Activated naive CD8-positive, alpha-beta T cell treated with anti-CD3 and anti-CD28 coated beads, Interleukin-2, amount 50 U/mL, for 24 hours (primary cell): ENCODE measurements at regions not wholly inside any gene's neighbourhood (a gene's known extent, or its start where the extent isn't known, plus 50 kb on each side); places are given as distances from the start of the nearest gene placed in this dataset.

Source experiments
- ATAC-seq: fragments of 150-1000 bp; cut with Tn5 transposase; one replicate; pipeline ENCODE4 v1.10.0; 2021
- DNase-seq: peaks from one replicate; pipeline ENCODE4 v3.0.0; 2021
- H3K27ac Mint-ChIP-seq: one replicate; pipeline ENCODE4 v1.8.0; 2021; ENCODE audit warnings: mild to moderate bottlenecking, mixed read lengths
- H3K27me3 Mint-ChIP-seq: one replicate; pipeline ENCODE4 v1.8.0; 2021; ENCODE audit warnings: mixed read lengths
- H3K36me3 Mint-ChIP-seq: one replicate; pipeline ENCODE4 v1.8.0; 2021; ENCODE audit warnings: low read depth, mixed read lengths
- H3K4me1 Mint-ChIP-seq: one replicate; pipeline ENCODE4 v1.8.0; 2021; ENCODE audit warnings: mixed read lengths
- H3K4me3 Mint-ChIP-seq: one replicate; pipeline ENCODE4 v1.8.0; 2021; ENCODE audit warnings: mild to moderate bottlenecking, moderate library complexity, mixed read lengths
- H3K9me3 Mint-ChIP-seq: one replicate; pipeline ENCODE4 v1.8.0; 2021; ENCODE audit warnings: mixed read lengths

DNA sequence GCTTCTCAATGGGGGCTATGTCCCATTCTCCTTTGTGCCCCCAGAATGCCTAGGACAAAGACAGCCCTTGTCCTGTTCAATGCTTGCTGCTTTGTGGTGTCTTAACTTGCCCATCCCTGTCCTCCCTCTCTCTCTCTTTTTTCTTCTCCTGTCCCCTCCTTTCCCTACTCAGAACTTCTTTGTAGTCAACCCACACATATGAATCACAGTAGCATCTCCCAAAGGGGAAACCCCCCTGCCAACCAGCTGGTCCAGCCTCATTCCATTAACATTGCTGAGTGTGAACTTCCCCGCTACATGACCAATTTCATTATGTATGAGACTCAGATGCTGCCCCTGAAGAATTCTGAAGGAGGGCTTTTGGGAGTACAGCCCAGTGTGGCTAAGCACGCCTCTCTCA, 408.3 kb downstream of the ENC1 start:
- Mint-ChIP-seq H3K36me3 (no peaks in the 10 kb centered on the region), H3K9me3 (peaks cover 9% of the 10 kb centered on the region), H3K27ac (no peak overlapping the region), H3K27me3 (peaks cover 20% of the 10 kb centered on the region), H3K4me3 (no peak overlapping the region), H3K4me1 (peaks cover 7% of the 10 kb centered on the region)
- peak; percentile 65 for ATAC-seq
- no peak for DNase-seq

DNA sequence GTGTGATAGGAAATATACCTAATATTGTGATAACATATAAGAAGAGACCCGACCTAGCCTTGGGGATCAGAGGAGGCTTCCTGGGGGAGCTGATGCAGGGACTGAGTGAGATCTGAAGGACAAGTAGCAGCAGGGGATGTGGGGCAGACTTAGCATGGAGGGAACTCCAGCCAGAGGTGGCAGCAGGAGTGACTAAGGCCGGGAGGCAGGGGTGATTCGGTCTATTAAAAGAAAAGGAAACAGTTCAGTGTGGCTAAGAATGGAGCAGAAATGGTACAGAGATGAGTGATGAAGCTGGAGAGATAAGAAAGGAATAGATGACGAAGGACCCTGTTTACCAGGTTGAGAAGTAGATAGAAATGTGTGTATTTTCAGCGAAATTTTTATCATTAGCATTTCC, 408.8 kb downstream of the ENC1 start:
- Mint-ChIP-seq H3K4me1 (peaks cover 7% of the 10 kb centered on the region), H3K4me3 (no peak overlapping the region), H3K36me3 (no peaks in the 10 kb centered on the region), H3K27ac (no peak overlapping the region), H3K27me3 (peaks cover 20% of the 10 kb centered on the region), H3K9me3 (peaks cover 9% of the 10 kb centered on the region)
- ATAC-seq (no peak), DNase-seq (no peak)

DNA sequence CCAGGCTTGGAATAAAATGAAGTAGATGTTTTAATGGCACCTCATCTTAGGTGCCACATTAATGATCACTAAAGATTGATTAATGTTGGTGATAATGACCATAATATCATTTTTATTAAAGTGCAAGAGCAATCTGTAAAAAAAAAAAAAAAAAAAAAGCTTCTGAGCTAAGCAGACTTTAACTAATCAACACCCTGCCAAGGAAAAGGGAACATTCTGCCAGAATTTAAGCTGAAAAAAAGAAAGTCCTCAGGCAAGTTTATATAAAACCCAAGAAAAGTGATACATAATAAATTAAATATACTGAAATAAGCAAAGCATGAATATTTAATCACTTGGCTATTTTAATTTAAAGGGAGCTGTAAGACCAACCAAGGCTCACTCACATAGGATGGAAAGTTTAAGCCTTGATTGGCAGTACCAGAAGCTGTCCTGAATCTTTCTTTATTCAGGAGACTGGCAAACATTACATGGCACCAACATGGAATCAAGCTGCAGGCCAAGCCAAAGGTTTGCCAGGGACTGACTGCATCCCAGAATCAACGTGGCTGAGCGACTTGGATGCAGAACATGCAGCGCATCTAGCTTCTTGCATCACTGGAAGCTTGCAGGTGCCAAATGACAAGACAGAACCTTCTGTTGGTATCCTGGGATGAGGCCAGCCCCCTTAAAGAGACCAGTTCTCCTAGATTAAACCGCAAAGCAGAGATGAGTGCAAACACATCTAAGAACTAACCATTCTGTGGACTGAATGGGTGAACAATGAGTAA, 413.6 kb downstream of the ENC1 start:
- H3K27me3 Mint-ChIP-seq, result peaks cover 15% of the 10 kb centered on the region
- DNase-seq (no peak), ATAC-seq (no peak)
- no peaks in the 10 kb centered on the region for H3K36me3 Mint-ChIP-seq
- H3K4me3 Mint-ChIP-seq, result no peak overlapping the region
- H3K9me3 Mint-ChIP-seq, result peaks cover 5% of the 10 kb centered on the region
- no peaks in the 10 kb centered on the region for H3K4me1 Mint-ChIP-seq
- no peak overlapping the region for H3K27ac Mint-ChIP-seq

DNA sequence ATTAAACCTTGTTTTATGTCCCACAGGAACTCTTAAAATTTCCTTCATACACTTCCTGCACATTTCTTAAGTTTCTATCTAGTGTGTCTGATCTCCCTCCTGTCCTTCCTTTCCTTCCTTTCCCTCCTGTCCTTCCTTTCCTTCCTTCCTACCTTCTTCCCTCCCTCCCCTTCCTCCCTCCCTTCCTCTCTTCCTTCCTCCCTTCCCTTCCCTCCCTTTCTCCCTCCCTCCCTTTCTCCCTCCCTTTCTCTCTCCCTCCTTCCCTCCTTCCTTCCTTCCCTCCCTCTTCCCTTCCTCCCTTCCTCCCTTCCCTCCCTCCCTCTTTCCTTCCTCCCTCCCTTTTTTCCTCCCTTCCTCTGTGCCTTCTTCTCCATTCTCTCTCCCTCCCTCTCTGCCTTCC, 414.9 kb downstream of the ENC1 start:
- no peaks in the 10 kb centered on the region for H3K4me1 Mint-ChIP-seq
- DNase-seq (no peak), ATAC-seq (no peak)
- H3K27me3 Mint-ChIP-seq, result peaks cover 15% of the 10 kb centered on the region
- no peak overlapping the region for H3K4me3 Mint-ChIP-seq
- H3K36me3 Mint-ChIP-seq, result no peaks in the 10 kb centered on the region
- H3K27ac Mint-ChIP-seq, result no peak overlapping the region
- H3K9me3 Mint-ChIP-seq, result peaks cover 5% of the 10 kb centered on the region

DNA sequence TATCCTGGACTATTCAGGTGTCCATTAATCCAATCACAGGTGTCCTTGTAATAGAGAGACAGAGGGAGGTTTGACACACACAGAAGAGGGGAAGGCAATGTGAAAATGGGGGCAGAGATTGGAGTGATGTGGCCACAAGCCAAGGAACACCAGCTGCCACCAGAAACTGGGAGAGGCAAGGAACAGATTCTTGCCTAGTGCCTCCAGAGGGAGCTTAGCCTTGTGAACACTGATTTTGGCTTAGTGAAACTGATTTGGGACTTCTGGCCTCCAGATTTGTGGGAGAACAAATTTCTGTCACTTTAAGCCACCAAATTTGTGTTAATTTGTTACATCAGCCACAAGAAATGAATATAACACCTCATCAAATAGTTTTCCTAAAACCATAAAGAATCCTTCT, 416.2 kb downstream of the ENC1 start:
- no peak for ATAC-seq
- DNase-seq, result no peak
- Mint-ChIP-seq H3K36me3 (no peaks in the 10 kb centered on the region), H3K27ac (no peak overlapping the region), H3K9me3 (no peaks in the 10 kb centered on the region), H3K27me3 (peaks cover 15% of the 10 kb centered on the region), H3K4me3 (no peak overlapping the region), H3K4me1 (no peaks in the 10 kb centered on the region)

DNA sequence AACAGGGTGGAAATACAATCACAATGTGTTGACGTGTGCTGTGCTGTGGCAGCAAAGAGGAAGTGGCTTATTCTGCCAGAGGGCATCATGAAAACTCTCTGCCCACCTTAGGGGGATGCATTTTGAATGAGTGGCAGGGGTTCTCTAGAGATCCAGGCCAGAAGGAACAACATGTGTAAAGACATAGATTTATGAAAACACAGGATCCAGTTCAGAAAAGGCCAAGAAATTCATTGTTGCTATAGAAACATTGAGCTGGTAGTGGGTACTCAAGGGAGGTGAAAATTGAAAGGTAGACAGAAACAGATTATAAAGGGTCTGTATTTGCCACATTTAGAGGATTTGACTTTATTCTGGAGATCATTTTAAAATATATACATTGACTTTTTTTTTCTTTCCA, 417.7 kb downstream of the ENC1 start:
- no peak overlapping the region for H3K27ac Mint-ChIP-seq
- H3K4me3 Mint-ChIP-seq, result no peak overlapping the region
- no peaks in the 10 kb centered on the region for H3K36me3 Mint-ChIP-seq
- peaks cover 12% of the 10 kb centered on the region for H3K27me3 Mint-ChIP-seq
- H3K9me3 Mint-ChIP-seq, result peaks cover 5% of the 10 kb centered on the region
- no peak for ATAC-seq
- H3K4me1 Mint-ChIP-seq, result no peaks in the 10 kb centered on the region
- DNase-seq, result no peak

DNA sequence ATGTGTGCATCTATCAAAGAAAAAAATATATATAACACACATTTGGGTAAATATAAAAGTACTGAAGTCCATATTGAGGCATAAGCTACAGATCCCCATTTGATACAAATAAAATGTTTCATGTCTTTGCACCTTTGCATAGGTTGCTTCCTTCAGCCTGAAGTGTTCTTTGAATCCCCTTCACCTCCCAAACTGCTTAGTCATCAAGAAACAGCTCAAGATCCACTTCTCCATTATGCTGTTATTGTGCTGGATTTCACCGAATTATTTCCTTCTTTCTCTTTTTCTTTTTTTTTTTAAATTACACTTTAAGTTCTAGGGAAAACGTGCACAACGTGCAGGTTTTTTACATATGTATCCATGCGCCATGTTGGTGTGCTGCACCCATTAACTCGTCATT, 419.1 kb downstream of the ENC1 start:
- H3K27me3 Mint-ChIP-seq, result peaks cover 8% of the 10 kb centered on the region
- no peak overlapping the region for H3K27ac Mint-ChIP-seq
- DNase-seq (no peak), ATAC-seq (no peak)
- peaks cover 5% of the 10 kb centered on the region for H3K9me3 Mint-ChIP-seq
- no peaks in the 10 kb centered on the region for H3K36me3 Mint-ChIP-seq
- H3K4me3 Mint-ChIP-seq, result no peak overlapping the region
- no peaks in the 10 kb centered on the region for H3K4me1 Mint-ChIP-seq

DNA sequence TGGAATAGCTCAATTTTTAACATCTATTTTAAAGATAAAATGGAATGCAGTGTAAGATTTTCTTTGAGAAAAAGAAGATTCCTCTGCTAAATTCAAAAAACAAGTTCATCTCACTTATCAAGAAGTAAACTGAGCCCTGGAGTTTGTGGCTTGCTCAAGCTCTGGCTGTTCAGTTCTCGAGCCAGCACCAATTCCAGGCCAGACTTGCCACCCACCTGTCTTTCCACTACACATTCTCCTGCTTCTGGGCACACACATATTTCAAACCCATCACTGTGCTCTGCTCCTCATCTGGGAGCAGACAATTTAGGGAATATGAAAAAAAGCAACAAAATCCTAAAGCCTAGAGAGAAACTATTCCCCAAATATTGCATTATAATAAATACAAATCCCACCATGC, 424.5 kb downstream of the ENC1 start:
- H3K27ac Mint-ChIP-seq, result no peak overlapping the region
- no peaks in the 10 kb centered on the region for H3K4me1 Mint-ChIP-seq
- peaks cover 5% of the 10 kb centered on the region for H3K9me3 Mint-ChIP-seq
- no peak for ATAC-seq
- DNase-seq, result no peak
- H3K27me3 Mint-ChIP-seq, result peaks cover 5% of the 10 kb centered on the region
- H3K36me3 Mint-ChIP-seq, result no peaks in the 10 kb centered on the region
- no peak overlapping the region for H3K4me3 Mint-ChIP-seq

DNA sequence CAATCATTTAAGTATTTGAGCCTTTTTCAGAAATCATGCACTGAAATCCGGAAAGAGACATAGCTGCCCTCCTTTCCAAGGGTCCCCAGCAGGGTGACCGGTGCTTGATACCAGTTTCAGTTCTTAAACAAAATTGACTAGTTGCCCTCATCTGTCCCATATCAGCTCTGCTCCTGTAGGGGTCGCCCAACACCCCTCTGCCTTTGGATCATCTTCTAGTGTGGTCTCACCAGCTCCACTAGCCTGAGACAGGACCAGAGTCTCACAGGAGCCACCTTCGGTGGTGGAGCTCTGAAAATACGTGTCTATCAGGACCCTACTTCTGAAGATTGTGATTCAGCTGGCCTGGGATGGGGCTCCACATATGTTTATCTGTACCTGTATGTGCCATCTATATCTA, 428.2 kb downstream of the ENC1 start:
- H3K36me3 Mint-ChIP-seq, result no peaks in the 10 kb centered on the region
- ATAC-seq, result no peak
- no peak for DNase-seq
- H3K9me3 Mint-ChIP-seq, result no peaks in the 10 kb centered on the region
- no peak overlapping the region for H3K27ac Mint-ChIP-seq
- H3K4me1 Mint-ChIP-seq, result no peaks in the 10 kb centered on the region
- H3K27me3 Mint-ChIP-seq, result peaks cover 9% of the 10 kb centered on the region
- no peak overlapping the region for H3K4me3 Mint-ChIP-seq

DNA sequence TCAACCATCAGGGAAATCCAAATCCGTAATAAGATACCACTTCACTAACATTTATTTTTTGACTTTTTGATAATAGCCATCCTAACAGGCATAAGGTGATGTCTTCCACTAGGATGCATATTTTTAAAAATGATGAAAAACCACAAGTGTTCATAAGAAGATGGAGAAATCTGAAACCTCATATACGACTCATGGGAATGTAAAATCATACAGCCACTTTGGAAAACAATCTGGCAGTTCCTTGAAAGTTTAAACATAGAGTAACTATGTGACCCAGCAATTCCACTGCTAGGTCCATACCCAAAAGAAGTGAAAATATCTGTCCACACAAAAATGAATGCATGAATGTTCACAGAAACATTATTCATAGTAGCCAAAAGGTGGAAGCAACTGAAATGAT, 431.0 kb downstream of the ENC1 start:
- Mint-ChIP-seq H3K27me3 (peaks cover 19% of the 10 kb centered on the region), H3K4me3 (no peak overlapping the region), H3K36me3 (no peaks in the 10 kb centered on the region), H3K4me1 (no peaks in the 10 kb centered on the region), H3K9me3 (no peaks in the 10 kb centered on the region), H3K27ac (no peak overlapping the region)
- ATAC-seq (no peak), DNase-seq (no peak)

DNA sequence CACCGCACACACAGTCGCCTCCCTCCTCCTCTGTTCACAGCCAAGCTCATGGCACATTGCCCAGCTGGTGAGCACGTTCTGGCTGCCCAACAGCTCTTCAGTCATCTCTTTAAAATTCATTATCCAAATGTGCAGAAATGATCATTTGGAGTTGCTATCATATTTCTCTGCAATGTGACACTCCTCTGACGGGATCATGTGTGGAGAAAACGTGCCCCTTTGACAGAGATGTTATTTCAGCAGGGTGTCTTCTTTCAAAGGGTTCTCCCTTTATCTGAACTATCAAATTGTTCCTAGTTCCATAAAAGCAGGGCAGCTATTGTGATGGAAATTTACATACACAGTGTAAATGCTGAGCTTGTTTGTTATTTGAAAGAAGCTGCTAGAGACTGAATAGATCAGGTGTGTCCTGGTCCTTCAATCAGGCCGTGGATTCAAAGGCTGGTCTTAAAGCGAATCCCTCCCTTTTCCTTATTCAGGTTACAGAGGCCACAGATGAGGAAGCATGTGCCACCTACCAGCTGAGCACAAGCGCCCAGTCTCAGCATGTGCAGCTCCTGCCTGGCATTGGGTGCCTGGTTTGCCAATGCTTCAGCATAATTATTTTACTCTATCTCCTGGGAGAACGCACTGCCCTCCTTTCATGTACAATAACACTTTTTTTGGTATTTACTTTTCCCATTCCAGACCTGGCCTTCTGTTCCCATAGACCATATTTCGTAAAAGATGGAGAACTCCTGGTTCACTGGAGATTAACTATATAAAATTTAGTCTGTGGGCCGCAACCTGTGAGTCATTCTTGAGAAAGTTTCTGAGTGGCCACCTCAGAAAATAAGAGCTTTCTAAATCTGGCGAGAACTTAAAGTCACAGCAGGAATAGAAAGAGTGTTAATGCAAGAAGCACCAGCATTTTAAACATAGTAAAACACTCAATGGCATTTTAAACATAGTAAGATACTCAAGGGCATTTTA, 433.7 kb downstream of the ENC1 start:
- H3K9me3 Mint-ChIP-seq, result no peaks in the 10 kb centered on the region
- H3K27me3 Mint-ChIP-seq, result peaks cover 19% of the 10 kb centered on the region
- no peaks in the 10 kb centered on the region for H3K36me3 Mint-ChIP-seq
- ATAC-seq, result no peak
- DNase-seq, result no peak
- H3K27ac Mint-ChIP-seq, result no peak overlapping the region
- no peak overlapping the region for H3K4me3 Mint-ChIP-seq
- peaks cover 2% of the 10 kb centered on the region for H3K4me1 Mint-ChIP-seq

DNA sequence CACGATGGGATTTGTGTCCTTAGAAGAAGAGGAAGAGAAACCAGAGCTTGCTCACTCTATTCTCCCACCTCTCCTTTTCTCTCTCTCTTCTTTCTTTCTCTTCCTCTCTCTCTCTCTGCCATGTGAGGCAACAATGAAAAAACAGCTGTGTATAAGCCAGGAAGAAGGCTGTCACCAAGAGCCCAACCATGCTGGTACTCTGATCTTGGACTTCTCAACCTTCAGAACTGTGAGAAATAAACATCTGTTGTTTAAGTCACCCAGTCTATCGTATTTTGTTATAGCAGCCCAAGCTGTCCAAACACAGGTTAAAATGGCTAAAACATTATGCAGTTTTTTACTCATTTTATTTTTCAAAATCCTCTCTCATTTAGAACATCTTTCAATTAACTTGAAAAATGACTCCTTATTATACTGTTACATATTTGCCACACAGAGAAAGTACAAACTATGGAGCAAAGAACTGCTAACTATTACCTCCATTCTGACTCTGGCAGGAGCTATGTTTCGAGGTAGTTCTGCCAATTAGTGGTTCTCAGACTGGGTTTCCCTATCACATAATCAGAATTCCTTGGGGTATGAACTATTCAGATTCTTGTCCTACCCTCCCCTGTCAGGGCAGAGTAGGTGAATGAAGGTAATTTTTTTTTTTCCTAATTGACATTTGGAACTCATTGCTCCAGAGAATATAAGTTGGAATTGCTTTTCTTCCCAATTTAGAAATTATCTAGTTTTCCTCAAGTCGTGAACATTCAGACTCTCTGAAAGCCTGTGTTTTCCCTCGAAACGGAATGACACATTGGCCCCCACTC, 434.6 kb downstream of the ENC1 start:
- Mint-ChIP-seq H3K4me1 (peaks cover 11% of the 10 kb centered on the region), H3K27me3 (peaks cover 19% of the 10 kb centered on the region), H3K9me3 (no peaks in the 10 kb centered on the region), H3K36me3 (no peaks in the 10 kb centered on the region), H3K4me3 (no peak overlapping the region), H3K27ac (no peak overlapping the region)
- no peak for DNase-seq
- no peak for ATAC-seq

DNA sequence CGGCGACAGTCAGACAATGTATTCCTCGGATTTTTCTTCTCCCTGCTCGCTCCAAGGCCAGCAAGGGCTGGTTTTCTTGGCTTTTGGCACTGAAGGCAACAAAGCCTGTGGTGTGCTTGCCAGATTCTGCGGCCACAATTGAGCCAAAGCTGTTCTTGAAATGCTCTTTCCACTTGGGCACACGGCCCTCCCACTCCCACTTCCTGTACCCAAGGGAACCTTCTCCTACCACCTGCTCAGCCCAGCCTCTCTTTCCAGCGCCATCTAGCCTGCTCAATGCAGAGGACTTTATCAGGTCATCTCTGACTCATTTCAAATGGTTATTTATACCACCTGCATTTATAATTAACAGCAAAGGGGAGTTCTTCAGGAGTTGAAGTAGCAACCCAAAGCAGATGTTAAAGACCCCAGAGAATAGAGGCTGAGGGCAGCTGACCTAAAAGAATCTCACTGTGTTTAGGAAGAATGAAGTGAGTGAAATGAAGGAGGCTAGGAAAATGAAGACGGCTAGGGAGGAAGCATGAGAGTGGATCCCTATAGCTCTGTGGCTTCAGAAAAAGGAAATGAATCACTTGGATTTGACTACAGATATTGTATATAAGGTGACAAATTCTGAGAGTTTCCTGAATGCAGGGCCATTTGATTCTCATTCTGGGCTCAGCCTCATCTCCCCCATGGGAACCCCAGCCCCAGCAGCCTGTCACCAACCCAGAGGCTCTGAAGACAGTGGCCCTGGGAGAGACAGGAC, 439.0 kb downstream of the ENC1 start:
- Mint-ChIP-seq H3K4me3 (peak overlapping the region; percentile 8), H3K27ac (peak overlapping the region; percentile 60), H3K36me3 (no peaks in the 10 kb centered on the region), H3K4me1 (peaks cover 20% of the 10 kb centered on the region), H3K9me3 (no peaks in the 10 kb centered on the region), H3K27me3 (peaks cover 16% of the 10 kb centered on the region)
- ATAC-seq, result peak; percentile 69
- no peak for DNase-seq

DNA sequence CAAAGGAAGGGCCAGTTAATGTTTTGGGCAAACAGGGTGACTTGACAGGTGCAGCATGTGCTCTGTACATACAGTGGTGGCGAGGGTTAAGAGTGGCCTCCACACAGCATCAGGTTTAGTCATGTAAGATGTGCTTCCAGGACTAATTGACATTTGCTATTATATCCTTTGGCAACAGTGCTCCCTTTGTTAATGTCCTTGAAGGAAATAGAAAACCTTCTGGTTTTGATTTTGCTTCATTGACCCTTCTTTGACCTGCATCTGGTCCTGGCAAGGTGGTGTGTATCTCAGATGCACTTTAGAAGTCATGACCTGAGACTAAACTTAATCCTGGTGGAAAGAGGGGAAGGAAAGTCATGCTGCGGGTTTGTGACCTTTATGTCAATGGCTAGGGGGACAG, 440.0 kb downstream of the ENC1 start:
- Mint-ChIP-seq H3K27me3 (peaks cover 12% of the 10 kb centered on the region), H3K4me1 (peaks cover 20% of the 10 kb centered on the region)
- ATAC-seq, result no peak

More for the DNA sequence above, 440.0 kb downstream of the ENC1 start:
- Mint-ChIP-seq H3K36me3 (no peaks in the 10 kb centered on the region), H3K9me3 (no peaks in the 10 kb centered on the region), H3K27ac (no peak overlapping the region), H3K4me3 (no peak overlapping the region)
- DNase-seq, result no peak
